SK-N-SH (cell line): ENCODE measurements at regions not wholly inside any gene's neighbourhood (a gene's known extent, or its start where the extent isn't known, plus 50 kb on each side); places are given as distances from the start of the nearest gene placed in this dataset.

Experiments
- CTCF ChIA-PET: fragments of 300-600, 350-600 bp; formaldehyde crosslinking; extraction: SDS; loops from one replicate; lab custom pipeline; 2021; lab: Yijun Ruan, JAX
- POLR2A ChIA-PET: fragments of 350-600 bp; sonication (Branson Sonifier 250); formaldehyde crosslinking; extraction: SDS; loops from one replicate; lab custom pipeline; 2020; ENCODE audit warnings: antibody characterized with exemption, inconsistent platforms; lab: Yijun Ruan, JAX
- DNase-seq: peaks from one replicate; pipeline ENCODE4 v3.0.0; 2012
- H2AFZ ChIP-seq: fragments of 200-600 bp; sonication (generic); 2 replicates; pipeline ENCODE4 v1.8.1; 2016; ENCODE audit warnings: antibody characterized with exemption, mild to moderate bottlenecking, low read depth
- H3F3A ChIP-seq: fragments of 200-600 bp; sonication (generic); replicated peaks from 2 replicates; pipeline ENCODE3; 2016; ENCODE audit warnings: antibody characterized with exemption, mild to moderate bottlenecking; ENCODE audit not compliant: insufficient read depth
- H3K27ac ChIP-seq, 2 experiments: fragments of 200-500 bp in 1 of 2; fragments of 200-600 bp in 1 of 2; sonication (Bioruptor generic) in 1 of 2; sonication (generic), shearing (Covaris generic) in 1 of 2; 2 replicates each; pipeline versions ENCODE4 v1.5.1 to v1.6.1; 2014 to 2016; ENCODE audit warnings: low read depth in 2 of 2, inconsistent platforms in 1 of 2, low read length in 1 of 2, mild to moderate bottlenecking in 1 of 2, mixed read lengths in 1 of 2
- H3K27me3 ChIP-seq: fragments of 200-600 bp; sonication (generic), shearing (Covaris generic); 2 replicates; pipeline ENCODE4 v1.6.1; 2016; ENCODE audit warnings: mixed run types; ENCODE audit not compliant: insufficient read depth
- H3K36me3 ChIP-seq, 2 experiments: fragments of 200-500 bp in 1 of 2; fragments of 200-600 bp in 1 of 2; sonication (Bioruptor generic) in 1 of 2; sonication (generic) in 1 of 2; replicated peaks in 1 of 2; 2 replicates each; pipeline versions ENCODE3 to v1.5.1; 2014 to 2016; ENCODE audit warnings: low read length in 1 of 2, mild to moderate bottlenecking in 1 of 2; ENCODE audit not compliant: insufficient read depth in 2 of 2, control insufficient read depth in 1 of 2
- H3K4me1 ChIP-seq, 2 experiments: fragments of 200-500 bp in 1 of 2; fragments of 200-600 bp in 1 of 2; sonication (Bioruptor generic) in 1 of 2; sonication (generic), shearing (Covaris generic) in 1 of 2; 2 replicates each; pipeline versions ENCODE4 v1.5.1 to v1.6.1; 2014 to 2016; ENCODE audit warnings: low read depth in 1 of 2, low read length in 1 of 2, mixed run types in 1 of 2; ENCODE audit not compliant: insufficient read depth in 2 of 2, control insufficient read depth in 1 of 2
- H3K4me2 ChIP-seq: fragments of 200-600 bp; sonication (generic), shearing (Covaris generic); 2 replicates; pipeline ENCODE4 v1.6.1; 2017; ENCODE audit warnings: mixed run types
- H3K4me3 ChIP-seq, 2 experiments: fragments of 200-500 bp in 1 of 2; fragments of 200-600 bp in 1 of 2; sonication (Bioruptor generic) in 1 of 2; sonication (generic), shearing (Covaris generic) in 1 of 2; 2 replicates each; pipeline versions ENCODE4 v1.5.1 to v1.8.1; 2014 to 2016; ENCODE audit warnings: low read depth in 2 of 2, inconsistent platforms in 1 of 2, low read length in 1 of 2, mild to moderate bottlenecking in 1 of 2, mixed read lengths in 1 of 2, moderate library complexity in 1 of 2
- H3K79me2 ChIP-seq: fragments of 200-600 bp; sonication (generic); 2 replicates; pipeline ENCODE4 v1.8.1; 2017; ENCODE audit warnings: mild to moderate bottlenecking; ENCODE audit not compliant: insufficient read depth
- H3K9ac ChIP-seq: fragments of 200-600 bp; sonication (generic); 2 replicates; pipeline ENCODE4 v1.6.1; 2017; ENCODE audit warnings: mixed run types
- H3K9me2 ChIP-seq: fragments of 200-600 bp; sonication (generic); 2 replicates; pipeline ENCODE4 v1.6.1; 2017; ENCODE audit warnings: mixed run types
- H3K9me3 ChIP-seq: fragments of 200-600 bp; sonication (generic); 2 replicates; pipeline ENCODE4 v1.6.1; 2017; ENCODE audit warnings: mixed run types, mild to moderate bottlenecking, moderate library complexity
- H4K20me1 ChIP-seq: fragments of 200-600 bp; sonication (generic); 2 replicates; pipeline ENCODE4 v1.6.1; 2017; ENCODE audit warnings: mild to moderate bottlenecking, mixed run types; ENCODE audit not compliant: insufficient read depth
- CHD2 ChIP-seq: fragments of 150-350 bp; IDR thresholded peaks from 2 replicates; pipeline ENCODE4 v1.6.1; 2018; ENCODE audit warnings: low read length; ENCODE audit not compliant: partially characterized antibody
- CTCF ChIP-seq: fragments of 200-600 bp; sonication (generic); IDR thresholded peaks from 2 replicates; pipeline ENCODE4 v1.6.1; 2017; ENCODE audit warnings: antibody characterized with exemption, mild to moderate bottlenecking, moderate library complexity
- ELF1 ChIP-seq: IDR thresholded peaks from 2 replicates; pipeline ENCODE4 v1.4.0; 2012
- EZH2phosphoT487 ChIP-seq: fragments of 200-600 bp; sonication (generic); IDR thresholded peaks from 2 replicates; pipeline ENCODE4 v1.6.1; 2017; ENCODE audit warnings: low read depth, mixed run types, mild to moderate bottlenecking, antibody characterized with exemption, moderate library complexity, borderline replicate concordance
- FOSL2 ChIP-seq: IDR thresholded peaks from 2 replicates; pipeline ENCODE4 v1.4.0; 2012; ENCODE audit warnings: low read depth, mild to moderate bottlenecking, moderate library complexity, borderline replicate concordance
- FOXJ3 ChIP-seq: sonication (generic); formaldehyde crosslinking; IDR thresholded peaks from 2 replicates; pipeline ENCODE4 v1.5.1; 2020; ENCODE audit warnings: mild to moderate bottlenecking, missing genetic modification reagents
- FOXM1 ChIP-seq: IDR thresholded peaks from 2 replicates; pipeline ENCODE4 v1.4.0; 2012; ENCODE audit warnings: low read depth, mild to moderate bottlenecking
- MAX ChIP-seq: IDR thresholded peaks from 2 replicates; pipeline ENCODE4 v1.4.0; 2012; ENCODE audit warnings: low read depth
- MEF2A ChIP-seq: IDR thresholded peaks from 2 replicates; pipeline ENCODE4 v1.4.0; 2012; ENCODE audit warnings: low read depth, borderline replicate concordance
- POLR2AphosphoS5 ChIP-seq: IDR thresholded peaks from 2 replicates; pipeline ENCODE4 v1.6.1; 2012; ENCODE audit warnings: low read depth, low read length
- RAD21 ChIP-seq: IDR thresholded peaks from 2 replicates; pipeline ENCODE4 v1.6.1; 2012; ENCODE audit warnings: mild to moderate bottlenecking, low read length
- REST ChIP-seq: IDR thresholded peaks from 2 replicates; pipeline ENCODE4 v1.6.1; 2012; ENCODE audit warnings: mild to moderate bottlenecking, low read depth, low read length, moderate library complexity
- RFX5 ChIP-seq: IDR thresholded peaks from 2 replicates; pipeline ENCODE4 v1.6.1; 2012; ENCODE audit warnings: mild to moderate bottlenecking, improper control_type of control experiment, low read length
- RXRA ChIP-seq: IDR thresholded peaks from 2 replicates; pipeline ENCODE4 v1.4.0; 2012; ENCODE audit warnings: low read depth, mild to moderate bottlenecking, borderline replicate concordance
- SIN3A ChIP-seq: IDR thresholded peaks from 2 replicates; pipeline ENCODE4 v1.6.1; 2012; ENCODE audit warnings: low read depth, mild to moderate bottlenecking, low read length, moderate library complexity, borderline replicate concordance
- TCF12 ChIP-seq: IDR thresholded peaks from 2 replicates; pipeline ENCODE4 v1.4.0; 2012
- WGBS: methylation state at CpG from one replicate; pipeline ENCODE4 v1.1.6; 2017; ENCODE audit warnings: low lambda C conversion rate; 5-methylcytosine and 5-hydroxymethylcytosine counted together
- TF ChIP-seq, protein P1 (sequence below): IDR thresholded peaks from 2 replicates; pipeline ENCODE4 v1.4.0; 2012; ENCODE audit warnings: low read depth, borderline replicate concordance

GRCh38 chr22:25372000-25372595, 152.7 kb downstream of the CRYBB2 start:
- H3K4me2 ChIP-seq, result no peak overlapping the region
- H3K9me3 ChIP-seq, result no peaks in the 10 kb centered on the region
- no peak for DNase-seq
- H3F3A ChIP-seq, result no peaks in the 10 kb centered on the region
- H2AFZ ChIP-seq, result no peak overlapping the region
- no peak overlapping the region for H3K9ac ChIP-seq
- CTCF ChIA-PET, result no interaction called here
- no peaks in the 10 kb centered on the region for H3K27me3 ChIP-seq
- H3K9me2 ChIP-seq, result no peaks in the 10 kb centered on the region
- H3K4me3 ChIP-seq, result no peak overlapping the region
- TF ChIP-seq CHD2, result no peak
- H3K4me1 ChIP-seq, result no peaks in the 10 kb centered on the region; a peak in 1 of 4 replicates
- H4K20me1 ChIP-seq, result no peaks in the 10 kb centered on the region
- no peak overlapping the region for H3K27ac ChIP-seq
- 98% methylated on average over 8 of the region's 16 CpGs for WGBS
- H3K79me2 ChIP-seq, result no peaks in the 10 kb centered on the region
- H3K36me3 ChIP-seq, result no peaks in the 10 kb centered on the region
- POLR2A ChIA-PET, result no interaction called here

- CTCF ChIA-PET, result no interaction called here
- Histone ChIP-seq H3K27me3 (no peaks in the 10 kb centered on the region), H3K9me3 (no peaks in the 10 kb centered on the region), H3K9ac (no peak overlapping the region), H3K27ac (no peak overlapping the region), H3K79me2 (no peaks in the 10 kb centered on the region), H3K4me3 (no peak overlapping the region), H3K4me1 (no peaks in the 10 kb centered on the region; a peak in 1 of 4 replicates), H4K20me1 (no peaks in the 10 kb centered on the region), H3K36me3 (no peaks in the 10 kb centered on the region), H3K4me2 (no peak overlapping the region), H3K9me2 (no peaks in the 10 kb centered on the region), H2AFZ (no peak overlapping the region), H3F3A (no peaks in the 10 kb centered on the region)
- 100% methylated on average over 2 of the region's 10 CpGs for WGBS
- TF ChIP-seq ELF1 (no peak), POLR2AphosphoS5 (no peak), EZH2phosphoT487 (no peak), CHD2 (no peak), SIN3A (no peak), TCF12 (no peak)
- no peak for DNase-seq
- POLR2A ChIA-PET, result no interaction called here
These were observed 154.5 kb downstream of the CRYBB2 start for GRCh38 chr22:25373961-25374360.

- H3K4me1 ChIP-seq, result no peaks in the 10 kb centered on the region; a peak in 1 of 4 replicates
- H3K4me2 ChIP-seq, result no peak overlapping the region
- H3K27me3 ChIP-seq, result no peaks in the 10 kb centered on the region
- no peak overlapping the region for H3K9ac ChIP-seq
- ChIA-PET POLR2A (no interaction called here), CTCF (no interaction called here)
- WGBS, result 83% methylated on average over 1 of the region's 4 CpGs
- H3F3A ChIP-seq, result no peaks in the 10 kb centered on the region
- H3K9me2 ChIP-seq, result no peaks in the 10 kb centered on the region
- no peaks in the 10 kb centered on the region for H3K79me2 ChIP-seq
- no peaks in the 10 kb centered on the region for H3K36me3 ChIP-seq
- no peak overlapping the region for H3K4me3 ChIP-seq
- no peaks in the 10 kb centered on the region for H4K20me1 ChIP-seq
- no peak for DNase-seq
- no peak overlapping the region for H3K27ac ChIP-seq
- no peak overlapping the region for H2AFZ ChIP-seq
- H3K9me3 ChIP-seq, result no peaks in the 10 kb centered on the region
- TF ChIP-seq RFX5 (no peak), FOXM1 (no peak), REST (no peak), CTCF (no peak), MEF2A (no peak), POLR2AphosphoS5 (no peak), EZH2phosphoT487 (no peak), MAX (no peak), RAD21 (no peak), FOSL2 (no peak), RXRA (no peak), FOXJ3 (CRISPR knock-in tag) (no peak)
- TF ChIP-seq, protein P1, sequence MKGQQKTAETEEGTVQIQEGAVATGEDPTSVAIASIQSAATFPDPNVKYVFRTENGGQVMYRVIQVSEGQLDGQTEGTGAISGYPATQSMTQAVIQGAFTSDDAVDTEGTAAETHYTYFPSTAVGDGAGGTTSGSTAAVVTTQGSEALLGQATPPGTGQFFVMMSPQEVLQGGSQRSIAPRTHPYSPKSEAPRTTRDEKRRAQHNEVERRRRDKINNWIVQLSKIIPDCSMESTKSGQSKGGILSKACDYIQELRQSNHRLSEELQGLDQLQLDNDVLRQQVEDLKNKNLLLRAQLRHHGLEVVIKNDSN, result no peak
These were observed 155.4 kb downstream of the CRYBB2 start for GRCh38 chr22:25374869-25375268.
